ENCODE measurements at regions not wholly inside any gene's neighbourhood (a gene's known extent, or its start where the extent isn't known, plus 50 kb on each side); places are given as distances from the start of the nearest gene placed in this dataset.

DNA sequence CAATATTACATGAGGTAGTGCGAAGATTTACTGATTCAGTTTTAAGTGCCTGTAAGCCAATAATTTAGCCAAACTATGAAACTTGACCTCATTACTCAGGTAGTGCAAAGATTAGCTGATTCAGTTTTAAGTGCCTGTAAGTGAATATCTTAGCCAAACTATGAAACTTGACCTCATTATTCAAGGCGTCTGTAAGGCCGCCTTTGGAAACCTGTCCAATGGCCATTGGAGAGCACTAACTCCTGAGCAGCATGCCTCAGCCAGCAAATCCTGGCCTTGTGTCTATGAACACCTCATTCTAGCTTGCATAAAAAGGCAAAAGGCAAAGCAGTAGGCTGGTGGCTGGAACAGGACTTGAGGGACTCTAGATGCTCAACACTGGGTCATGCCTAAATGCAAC lies 127.0 kb upstream of the GPR12 start:
- no peak for DNase-seq
- Mint-ChIP-seq H3K36me3 (ENCODE audit: insufficient read depth, unreplicated experiment) (no peaks in the 10 kb centered on the region), H3K4me1 (ENCODE audit: low read depth, unreplicated experiment) (no peaks in the 10 kb centered on the region), H3K9me3 (ENCODE audit: unreplicated experiment) (peaks cover 20% of the 10 kb centered on the region), H3K4me3 (ENCODE audit: unreplicated experiment) (no peak overlapping the region), H3K27ac (ENCODE audit: unreplicated experiment) (no peak overlapping the region), H3K27me3 (ENCODE audit: insufficient read depth, unreplicated experiment) (peaks cover 25% of the 10 kb centered on the region)
- POLR2A ChIA-PET = no interaction called here
- H3K4me3 ChIP-seq (ENCODE audit: low read depth, low read length) = no peak overlapping the region
- no TSS peak for BruUV-seq (replicated peaks)
- TF ChIP-seq, protein P1, sequence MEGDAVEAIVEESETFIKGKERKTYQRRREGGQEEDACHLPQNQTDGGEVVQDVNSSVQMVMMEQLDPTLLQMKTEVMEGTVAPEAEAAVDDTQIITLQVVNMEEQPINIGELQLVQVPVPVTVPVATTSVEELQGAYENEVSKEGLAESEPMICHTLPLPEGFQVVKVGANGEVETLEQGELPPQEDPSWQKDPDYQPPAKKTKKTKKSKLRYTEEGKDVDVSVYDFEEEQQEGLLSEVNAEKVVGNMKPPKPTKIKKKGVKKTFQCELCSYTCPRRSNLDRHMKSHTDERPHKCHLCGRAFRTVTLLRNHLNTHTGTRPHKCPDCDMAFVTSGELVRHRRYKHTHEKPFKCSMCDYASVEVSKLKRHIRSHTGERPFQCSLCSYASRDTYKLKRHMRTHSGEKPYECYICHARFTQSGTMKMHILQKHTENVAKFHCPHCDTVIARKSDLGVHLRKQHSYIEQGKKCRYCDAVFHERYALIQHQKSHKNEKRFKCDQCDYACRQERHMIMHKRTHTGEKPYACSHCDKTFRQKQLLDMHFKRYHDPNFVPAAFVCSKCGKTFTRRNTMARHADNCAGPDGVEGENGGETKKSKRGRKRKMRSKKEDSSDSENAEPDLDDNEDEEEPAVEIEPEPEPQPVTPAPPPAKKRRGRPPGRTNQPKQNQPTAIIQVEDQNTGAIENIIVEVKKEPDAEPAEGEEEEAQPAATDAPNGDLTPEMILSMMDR (IDR thresholded peaks at IDR 0.05; ENCODE audit: insufficient read depth in 1 of 2, low read depth in 1 of 2, low read length in 1 of 2, severe bottlenecking in 1 of 2, unreplicated experiment in 1 of 2) = no peak
- H3K27me3 ChIP-seq (replicated peaks; ENCODE audit: control insufficient read depth, insufficient read depth, low read length) = 0 out of 2 replicates have a peak, but pooled peaks cover 1% of the 10 kb centered on the region
- intact Hi-C loops (cut with micrococcal nuclease; ENCODE audit: unreplicated experiment) = no loop called here
- no peaks in the 10 kb centered on the region for H3K4me1 ChIP-seq
- CTCF ChIA-PET = no interaction called here
- no peaks in the 10 kb centered on the region for H3K36me3 ChIP-seq (ENCODE audit: control insufficient read depth, insufficient read depth, low read length)
- 0 out of 2 replicates have a peak, but pooled peaks cover 3% of the 10 kb centered on the region for H3K9me3 ChIP-seq

DNA sequence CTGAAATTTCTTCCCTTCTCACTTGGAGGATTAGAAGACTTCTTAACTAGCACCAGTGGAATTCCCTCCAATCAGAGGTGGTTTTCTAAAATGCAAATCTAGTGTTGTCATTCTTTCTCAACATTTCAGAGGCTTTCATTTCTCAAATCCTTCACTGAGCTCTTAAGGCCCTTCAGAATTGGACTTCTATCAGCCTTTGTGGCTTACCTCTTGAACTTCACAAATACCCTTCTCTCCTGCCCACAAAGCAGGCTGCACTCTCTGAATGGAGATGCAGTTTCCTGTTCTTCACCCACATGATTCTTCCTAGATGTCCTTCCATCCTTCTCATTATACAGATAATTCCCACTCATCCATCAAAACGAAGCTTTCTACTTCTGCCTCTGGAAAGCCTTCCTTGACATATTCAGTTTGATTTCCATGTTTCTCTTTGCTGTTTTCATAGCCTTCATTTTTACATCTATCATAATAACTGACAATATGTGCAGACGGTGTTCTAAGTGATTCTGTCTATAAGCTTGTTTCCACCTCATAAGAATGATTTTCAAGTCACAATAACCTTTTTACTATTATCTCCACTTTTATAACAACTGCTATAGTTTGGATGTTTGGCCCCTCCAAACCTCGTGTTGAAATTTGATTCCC lies 123.1 kb upstream of the GPR12 start:
- Mint-ChIP-seq H3K27me3 (ENCODE audit: insufficient read depth, unreplicated experiment) (peaks cover 26% of the 10 kb centered on the region), H3K4me1 (ENCODE audit: low read depth, unreplicated experiment) (no peaks in the 10 kb centered on the region), H3K4me3 (ENCODE audit: unreplicated experiment) (no peak overlapping the region), H3K36me3 (ENCODE audit: insufficient read depth, unreplicated experiment) (no peaks in the 10 kb centered on the region), H3K9me3 (ENCODE audit: unreplicated experiment) (peaks cover 20% of the 10 kb centered on the region), H3K27ac (ENCODE audit: unreplicated experiment) (no peak overlapping the region)
- DNase-seq = no peak
- Histone ChIP-seq H3K9me3 (0 out of 2 replicates have a peak, but pooled peaks cover 3% of the 10 kb centered on the region), H3K27me3 (replicated peaks; ENCODE audit: control insufficient read depth, insufficient read depth, low read length) (peaks cover 1% of the 10 kb centered on the region; the same call in 1 of the 2 replicates), H3K4me1 (no peaks in the 10 kb centered on the region), H3K4me3 (ENCODE audit: low read depth, low read length) (no peak overlapping the region), H3K36me3 (ENCODE audit: control insufficient read depth, insufficient read depth, low read length) (no peaks in the 10 kb centered on the region)
- no TSS peak for BruUV-seq (replicated peaks)
- TF ChIP-seq, protein P1 (IDR thresholded peaks at IDR 0.05; ENCODE audit: insufficient read depth in 1 of 2, low read depth in 1 of 2, low read length in 1 of 2, severe bottlenecking in 1 of 2, unreplicated experiment in 1 of 2) = no peak
- intact Hi-C loops (cut with micrococcal nuclease; ENCODE audit: unreplicated experiment) = no loop called here
- ChIA-PET POLR2A (no interaction called here), CTCF (no interaction called here)

DNA sequence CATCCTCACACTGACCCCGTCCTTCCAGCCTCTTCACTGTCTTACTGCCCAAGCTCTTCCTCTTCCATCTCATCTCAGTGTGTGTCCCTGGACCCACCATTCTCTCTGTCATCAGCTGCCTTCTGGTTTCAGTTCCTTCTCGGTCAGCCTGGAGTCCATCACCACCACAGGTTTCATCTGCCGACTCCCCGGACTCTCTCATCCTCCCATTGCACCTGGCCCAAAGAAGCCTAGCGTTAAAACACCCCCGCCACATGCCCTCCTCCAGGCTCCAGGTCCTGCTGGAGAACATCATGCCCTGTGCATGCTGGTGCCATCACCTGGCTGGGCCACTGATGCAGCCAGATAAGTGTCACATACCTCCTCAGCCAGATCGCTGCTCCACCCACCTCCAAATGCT lies 122.1 kb upstream of the GPR12 start:
- DNase-seq = no peak
- no peaks in the 10 kb centered on the region for H3K4me1 Mint-ChIP-seq (ENCODE audit: low read depth, unreplicated experiment)
- Histone ChIP-seq H3K36me3 (ENCODE audit: control insufficient read depth, insufficient read depth, low read length) (no peaks in the 10 kb centered on the region), H3K4me3 (ENCODE audit: low read depth, low read length) (no peak overlapping the region), H3K4me1 (no peaks in the 10 kb centered on the region), H3K27me3 (replicated peaks; ENCODE audit: control insufficient read depth, insufficient read depth, low read length) (no peaks in the 10 kb centered on the region; the same call in 1 of the 2 replicates), H3K9me3 (0 out of 2 replicates have a peak, but pooled peaks cover 3% of the 10 kb centered on the region)
- BruUV-seq (replicated peaks) = no TSS peak
- ChIA-PET POLR2A (no interaction called here), CTCF (interaction anchor here (1.2 kb wide), 1 partner anchor 10 kb away, joined by 3 read pairs; no protein-coding TSS in a partner anchor)
- H3K27me3 Mint-ChIP-seq (ENCODE audit: insufficient read depth, unreplicated experiment) = peaks cover 31% of the 10 kb centered on the region
- H3K4me3 Mint-ChIP-seq (ENCODE audit: unreplicated experiment) = no peak overlapping the region
- H3K36me3 Mint-ChIP-seq (ENCODE audit: insufficient read depth, unreplicated experiment) = no peaks in the 10 kb centered on the region
- peaks cover 24% of the 10 kb centered on the region for H3K9me3 Mint-ChIP-seq (ENCODE audit: unreplicated experiment)
- TF ChIP-seq, protein P1 (IDR thresholded peaks at IDR 0.05; ENCODE audit: insufficient read depth in 1 of 2, low read depth in 1 of 2, low read length in 1 of 2, severe bottlenecking in 1 of 2, unreplicated experiment in 1 of 2) = no peak
- no peak overlapping the region for H3K27ac Mint-ChIP-seq (ENCODE audit: unreplicated experiment)
- intact Hi-C loops (cut with micrococcal nuclease; ENCODE audit: unreplicated experiment) = no loop called here
